NB4 (cell line): ENCODE measurements at regions not wholly inside any gene's neighbourhood (a gene's known extent, or its start where the extent isn't known, plus 50 kb on each side); places are given as distances from the start of the nearest gene placed in this dataset.

Experiments
- DNase-seq: peaks from one replicate; pipeline ENCODE4 v3.0.0; 2010; ENCODE audit warnings: low read depth
- H3K4me3 ChIP-seq: one replicate; pipeline ENCODE4 v1.5.1; 2011; ENCODE audit warnings: mild to moderate bottlenecking, low read depth, low read length, moderate library complexity
- CTCF ChIP-seq: IDR thresholded peaks from one replicate; pipeline ENCODE4 v1.5.1; 2012; ENCODE audit warnings: low read depth, low read length
- MAX ChIP-seq: IDR thresholded peaks from 2 replicates; pipeline ENCODE4 v1.6.1; 2011; ENCODE audit warnings: low read depth, low read length
- MYC ChIP-seq: IDR thresholded peaks from 2 replicates; pipeline ENCODE4 v1.6.1; 2011; ENCODE audit warnings: low read depth, low read length
- POLR2A ChIP-seq: IDR thresholded peaks from 2 replicates; pipeline ENCODE4 v1.6.1; 2011; ENCODE audit warnings: mild to moderate bottlenecking; ENCODE audit not compliant: insufficient read length; ENCODE audit errors: extremely low read depth

GRCh38 chr13:89270736-89271135, 1599.6 kb downstream of the SLITRK5 start:
- DNase-seq = no peak
- no peak overlapping the region for H3K4me3 ChIP-seq
- TF ChIP-seq MAX (no peak), POLR2A (no peak), CTCF (no peak), MYC (no peak)

GRCh38 chr13:89279374-89279773, 1608.2 kb downstream of the SLITRK5 start:
- TF ChIP-seq CTCF = no peak
- no peak for TF ChIP-seq MYC
- H3K4me3 ChIP-seq = no peak overlapping the region
- DNase-seq = no peak

- TF ChIP-seq MAX = no peak
- TF ChIP-seq MYC = no peak
- no peak for TF ChIP-seq CTCF
- no peak for TF ChIP-seq POLR2A
- H3K4me3 ChIP-seq = no peak overlapping the region
- no peak for DNase-seq
Measured at GRCh38 chr13:89281331-89281730, 1610.2 kb downstream of the SLITRK5 start.

- no peak for DNase-seq
- TF ChIP-seq CTCF = no peak
- no peak for TF ChIP-seq MAX
- no peak for TF ChIP-seq MYC
- TF ChIP-seq POLR2A = no peak
- no peak overlapping the region for H3K4me3 ChIP-seq
Measured at GRCh38 chr13:89282241-89282640, 1611.1 kb downstream of the SLITRK5 start.

- TF ChIP-seq MYC = no peak
- TF ChIP-seq MAX = no peak
- TF ChIP-seq POLR2A = no peak
- no peak for TF ChIP-seq CTCF
- no peak for DNase-seq
- no peak overlapping the region for H3K4me3 ChIP-seq
Measured at GRCh38 chr13:89287381-89287780, 1616.2 kb downstream of the SLITRK5 start.
